ENCODE measurements at regions not wholly inside any gene's neighbourhood (a gene's known extent, or its start where the extent isn't known, plus 50 kb on each side); places are given as distances from the start of the nearest gene placed in this dataset.

- no peak overlapping the region for H2AFZ ChIP-seq (ENCODE audit: control insufficient read depth, low read depth, low read length)
- ChIA-PET CTCF (interaction anchor here (0.6 to 1.2 kb wide), 4 partner anchors 38 to 204 kb away, joined by 3 to 6 read pairs (median 4); no protein-coding TSS in a partner anchor), POLR2A (no interaction called here), SMC1A (ENCODE audit: uncharacterized antibody, unreplicated experiment) (interaction anchor here (0.7 to 3.8 kb wide), 10 partner anchors 11 to 281 kb away, joined by 3 to 29 read pairs (median 4); no protein-coding TSS in a partner anchor), RAD21 (ENCODE audit: unreplicated experiment) (interaction anchor here (0.8 kb wide), 2 partner anchors 117 to 137 kb away, joined by 3 to 4 read pairs; no protein-coding TSS in a partner anchor)
- no peaks in the 10 kb centered on the region for H3K79me2 ChIP-seq (ENCODE audit: control insufficient read depth, insufficient read depth, low read length)
- 6% methylated on average over 2 of the region's 2 CpGs for WGBS (ENCODE audit: insufficient coverage, insufficient replicate concordance, low lambda C conversion rate, missing lambda C conversion rate)
- no peak overlapping the region for H3K27ac ChIP-seq (ENCODE audit: control insufficient read depth, insufficient read depth)
- no peaks in the 10 kb centered on the region for H3K4me1 ChIP-seq (ENCODE audit: control insufficient read depth, insufficient read depth, low read length)
- H3K36me3 ChIP-seq (ENCODE audit: control insufficient read depth in 2 of 2, insufficient read depth in 2 of 2, low read length in 1 of 2), result no peaks in the 10 kb centered on the region
- no peak for DNase-seq (ENCODE audit: low read depth, low spot score)
- no peaks in the 10 kb centered on the region; the same call in 2 of the 3 replicates for H3K9me3 ChIP-seq (replicated peaks; ENCODE audit: control insufficient read depth, insufficient read depth, low read length)
- BruUV-seq (replicated peaks), result no TSS peak
- no peak overlapping the region for H3K9ac ChIP-seq (ENCODE audit: control insufficient read depth, insufficient read depth, low read length)
- H3K27me3 ChIP-seq (replicated peaks in 1 of 2; ENCODE audit: control insufficient read depth in 2 of 2, insufficient read depth in 2 of 2, low read length in 1 of 2), result no peaks in the 10 kb centered on the region
- H3K4me3 ChIP-seq, result no peak overlapping the region
- in situ Hi-C loops (cut with MboI) (no loop called here), intact Hi-C loops (cut with micrococcal nuclease; ENCODE audit: unreplicated experiment) (loop anchor here (5.0 kb wide), 1 partner anchor 116 kb away; no protein-coding TSS in a partner anchor)
- FAIRE-seq, result no peak
- ATAC-seq, result peak; percentile 42
- H4K20me1 ChIP-seq (ENCODE audit: control insufficient read depth, insufficient read depth), result no peaks in the 10 kb centered on the region
- H3K4me2 ChIP-seq (ENCODE audit: control insufficient read depth, insufficient read depth), result no peak overlapping the region
- peak; percentile 32; the same call in 1 of the 2 replicates for TF ChIP-seq BCL11A (IDR thresholded peaks at IDR 0.05; ENCODE audit: low read depth, low read length)
- 0 out of 2 replicates have a peak, but pooled peaks have one; percentile 55 for TF ChIP-seq ATF2 (IDR thresholded peaks at IDR 0.05; ENCODE audit: low read length)
- TF ChIP-seq STAT3 (IDR thresholded peaks at IDR 0.05; ENCODE audit: low read depth, low read length), result no peak
- TF ChIP-seq JUNB (IDR thresholded peaks at IDR 0.05), result peak; percentile 52
- peak; percentile 39; the same call in 1 of the 2 replicates for TF ChIP-seq ZNF592 (IDR thresholded peaks at IDR 0.05)
- peak; percentile 40; the same call in 1 of the 2 replicates for TF ChIP-seq DPF2 (IDR thresholded peaks at IDR 0.05)
- TF ChIP-seq YBX1 (IDR thresholded peaks at IDR 0.05), result no peak
- TF ChIP-seq IKZF2 (IDR thresholded peaks at IDR 0.05), result 0 out of 4 replicates have a peak, but pooled peaks of 1 of the 2 experiments have one; percentile 13
- no peak for TF ChIP-seq NRF1 (conservative IDR thresholded peaks at IDR 0.05; ENCODE audit: low read depth, low read length)
- TF ChIP-seq RBBP5 (conservative IDR thresholded peaks at IDR 0.05), result no peak
- TF ChIP-seq EGR1 (IDR thresholded peaks at IDR 0.05; ENCODE audit: borderline replicate concordance in 1 of 2, low read depth in 2 of 2, low read length in 2 of 2), result no peak
- peak; percentile 66; the same call in 1 of the 2 replicates for TF ChIP-seq NR2F1 (conservative IDR thresholded peaks at IDR 0.05)
- TF ChIP-seq E4F1 (IDR thresholded peaks at IDR 0.05; ENCODE audit: borderline replicate concordance, partially characterized antibody), result no peak
- TF ChIP-seq SMC3 (IDR thresholded peaks at IDR 0.05; ENCODE audit: borderline replicate concordance, low read length), result no peak
- TF ChIP-seq ZNF622 (IDR thresholded peaks at IDR 0.05), result no peak
- TF ChIP-seq IRF4 (IDR thresholded peaks at IDR 0.05; ENCODE audit: low read depth, low read length), result peak; percentile 32; the same call in 1 of the 2 replicates
- TF ChIP-seq ZNF24 (IDR thresholded peaks at IDR 0.05), result no peak
Measured at GRCh38 chr2:14423145-14423906, 209.2 kb upstream of the LRATD1 start.
